Keratinocyte (primary cell): ENCODE measurements at regions not wholly inside any gene's neighbourhood (a gene's known extent, or its start where the extent isn't known, plus 50 kb on each side); places are given as distances from the start of the nearest gene placed in this dataset.

Experiments
- CTCF ChIP-seq, 3 experiments: IDR thresholded peaks in 1 of 3; conservative IDR thresholded peaks in 1 of 3; optimal IDR thresholded peaks in 1 of 3; 2 replicates in 2 of 3; 3 replicates in 1 of 3; pipeline versions ENCODE3 to v1.5.1; 2011; ENCODE audit warnings: low read length in 3 of 3, mild to moderate bottlenecking in 3 of 3, moderate library complexity in 2 of 3, control low read depth in 1 of 3, inconsistent platforms in 1 of 3; ENCODE audit not compliant: insufficient read depth in 2 of 3; ENCODE audit errors: extremely low read depth in 1 of 3
- EZH2 ChIP-seq: IDR thresholded peaks from one replicate; pipeline ENCODE4 v1.6.1; 2012; ENCODE audit warnings: inconsistent platforms, mild to moderate bottlenecking, low read length, moderate library complexity

- TF ChIP-seq CTCF (optimal IDR thresholded peaks at IDR 0.05 in 1 of 3, IDR thresholded peaks at IDR 0.05 in 1 of 3, conservative IDR thresholded peaks at IDR 0.05 in 1 of 3; ENCODE audit: extremely low read depth in 1 of 3, insufficient read depth in 2 of 3, low read length in 3 of 3) = no peak
- no peak for TF ChIP-seq EZH2
Measured at GRCh38 chr5:17436350-17436749, 61.7 kb upstream of the TAF11L2 start.
